ENCODE measurements at regions not wholly inside any gene's neighbourhood (a gene's known extent, or its start where the extent isn't known, plus 50 kb on each side); places are given as distances from the start of the nearest gene placed in this dataset.

DNA sequence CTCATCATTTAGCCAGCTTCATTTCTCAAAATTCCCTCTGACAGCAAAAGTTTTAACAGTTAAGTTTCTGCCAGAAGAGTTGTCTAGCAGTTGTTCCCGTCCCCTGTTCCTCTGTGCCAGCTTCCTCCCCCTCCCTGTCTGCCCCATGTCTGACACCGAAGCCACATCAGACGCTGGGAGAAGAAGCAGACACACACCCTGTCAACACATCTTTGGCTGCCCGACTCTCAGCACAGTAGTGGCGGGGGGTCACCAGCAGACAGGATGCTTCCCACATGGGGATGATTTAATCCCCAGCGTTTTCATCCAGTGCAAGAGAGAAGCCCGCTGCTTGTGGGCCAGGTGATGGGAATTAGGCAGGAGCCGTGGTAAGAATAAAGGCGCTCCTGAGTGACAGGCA lies 379.4 kb upstream of the RUNX1 start (continued):
- TF ChIP-seq IRF3 (IDR thresholded peaks at IDR 0.05; ENCODE audit: low read depth, low read length) (no peak), USF2 (IDR thresholded peaks at IDR 0.05; ENCODE audit: borderline replicate concordance, low read depth, low read length) (no peak), ELF1 (IDR thresholded peaks at IDR 0.05) (no peak), NRF1 (IDR thresholded peaks at IDR 0.05; ENCODE audit: low read depth, low read length) (no peak), REST (IDR thresholded peaks at IDR 0.05; ENCODE audit: low read depth, low read length) (0 out of 2 replicates have a peak, but pooled peaks have one; percentile 15)
- TF ChIP-seq, protein P1, sequence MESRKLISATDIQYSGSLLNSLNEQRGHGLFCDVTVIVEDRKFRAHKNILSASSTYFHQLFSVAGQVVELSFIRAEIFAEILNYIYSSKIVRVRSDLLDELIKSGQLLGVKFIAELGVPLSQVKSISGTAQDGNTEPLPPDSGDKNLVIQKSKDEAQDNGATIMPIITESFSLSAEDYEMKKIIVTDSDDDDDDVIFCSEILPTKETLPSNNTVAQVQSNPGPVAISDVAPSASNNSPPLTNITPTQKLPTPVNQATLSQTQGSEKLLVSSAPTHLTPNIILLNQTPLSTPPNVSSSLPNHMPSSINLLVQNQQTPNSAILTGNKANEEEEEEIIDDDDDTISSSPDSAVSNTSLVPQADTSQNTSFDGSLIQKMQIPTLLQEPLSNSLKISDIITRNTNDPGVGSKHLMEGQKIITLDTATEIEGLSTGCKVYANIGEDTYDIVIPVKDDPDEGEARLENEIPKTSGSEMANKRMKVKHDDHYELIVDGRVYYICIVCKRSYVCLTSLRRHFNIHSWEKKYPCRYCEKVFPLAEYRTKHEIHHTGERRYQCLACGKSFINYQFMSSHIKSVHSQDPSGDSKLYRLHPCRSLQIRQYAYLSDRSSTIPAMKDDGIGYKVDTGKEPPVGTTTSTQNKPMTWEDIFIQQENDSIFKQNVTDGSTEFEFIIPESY (IDR thresholded peaks at IDR 0.05; ENCODE audit: borderline replicate concordance, low read depth), result no peak

- no peak for DNase-seq
- POLR2A ChIA-PET, result no interaction called here
- Histone ChIP-seq H3K36me3 (replicated peaks in 1 of 2; ENCODE audit: control insufficient read depth in 1 of 2, insufficient read depth in 2 of 2, low read length in 1 of 2) (no peaks in the 10 kb centered on the region), H4K20me1 (ENCODE audit: insufficient read depth) (no peaks in the 10 kb centered on the region), H2AFZ (ENCODE audit: low read depth) (no peak overlapping the region; the same call in 1 of the 2 replicates), H3K79me2 (ENCODE audit: insufficient read depth) (no peaks in the 10 kb centered on the region), H3F3A (replicated peaks; ENCODE audit: insufficient read depth) (peaks cover 9% of the 10 kb centered on the region), H3K4me2 (no peak overlapping the region), H3K27ac (ENCODE audit: low read depth in 2 of 2, low read length in 1 of 2) (peak overlapping the region in 1 of 2 experiments; percentile 2; a peak in 2 of 4 replicates), H3K9me2 (no peaks in the 10 kb centered on the region), H3K4me1 (ENCODE audit: control insufficient read depth in 1 of 2, insufficient read depth in 2 of 2, low read depth in 1 of 2, low read length in 1 of 2) (peaks cover 0 to 2% of the 10 kb centered on the region in 2 experiments; a peak in 2 of 4 replicates), H3K9me3 (peaks cover 4% of the 10 kb centered on the region; the same call in 1 of the 2 replicates), H3K9ac (no peak overlapping the region), H3K4me3 (ENCODE audit: low read depth in 2 of 2, low read length in 1 of 2) (no peak overlapping the region), H3K27me3 (ENCODE audit: insufficient read depth) (no peaks in the 10 kb centered on the region)
- CTCF ChIA-PET, result no interaction called here
- TF ChIP-seq NRF1 (IDR thresholded peaks at IDR 0.05; ENCODE audit: low read depth, low read length), result no peak
- TF ChIP-seq FOXM1 (IDR thresholded peaks at IDR 0.05; ENCODE audit: low read depth), result no peak
- TF ChIP-seq TAF1 (IDR thresholded peaks at IDR 0.05; ENCODE audit: borderline replicate concordance, low read depth, low read length), result no peak
- TF ChIP-seq JUND (IDR thresholded peaks at IDR 0.05), result no peak
- no peak for TF ChIP-seq IRF3 (IDR thresholded peaks at IDR 0.05; ENCODE audit: low read depth, low read length)
- no peak for TF ChIP-seq NFIC (IDR thresholded peaks at IDR 0.05; ENCODE audit: borderline replicate concordance)
- no peak for TF ChIP-seq RFX5 (IDR thresholded peaks at IDR 0.05; ENCODE audit: low read length)
- TF ChIP-seq ELF1 (IDR thresholded peaks at IDR 0.05), result no peak
- no peak for TF ChIP-seq CTCF (IDR thresholded peaks at IDR 0.05)
- no peak for TF ChIP-seq FOSL2 (IDR thresholded peaks at IDR 0.05; ENCODE audit: borderline replicate concordance, low read depth)
- TF ChIP-seq CHD2 (IDR thresholded peaks at IDR 0.05; ENCODE audit: low read length, partially characterized antibody), result no peak
- TF ChIP-seq MXI1 (IDR thresholded peaks at IDR 0.05; ENCODE audit: low read depth, low read length), result no peak
- TF ChIP-seq EP300 (IDR thresholded peaks at IDR 0.05; ENCODE audit: borderline replicate concordance in 1 of 2, low read depth in 1 of 2, low read length in 1 of 2), result no peak
- no peak for TF ChIP-seq PBX3 (IDR thresholded peaks at IDR 0.05)
- no peak for TF ChIP-seq USF1 (IDR thresholded peaks at IDR 0.05; ENCODE audit: borderline replicate concordance, low read depth)
- TF ChIP-seq TCF12 (IDR thresholded peaks at IDR 0.05), result no peak
Measured at GRCh38 chr21:35428001-35428320, 378.9 kb upstream of the RUNX1 start.

Data from SK-N-SH (cell line).